HTR-8/SVneo (cell line): ENCODE measurements at regions not wholly inside any gene's neighbourhood (a gene's known extent, or its start where the extent isn't known, plus 50 kb on each side); places are given as distances from the start of the nearest gene placed in this dataset.
A peak's percentile ranks its signal among the peaks of the same experiment; 100 is the strongest.
"Not testable (repeated sequence)": the region's sequence is repeated elsewhere in the genome, so short reads cannot be mapped to it uniquely, and the experiment has no call there.

Experiments
- DNase-seq: peaks from one replicate; pipeline ENCODE4 v3.0.0; 2011; ENCODE audit warnings: low spot score, mixed read lengths; ENCODE audit not compliant: insufficient read length
- FAIRE-seq: peaks from 2 replicates; lab custom pipeline; 2011; peaks lifted over from hg19 to GRCh38; lab: Jason Lieb, UNC

DNA sequence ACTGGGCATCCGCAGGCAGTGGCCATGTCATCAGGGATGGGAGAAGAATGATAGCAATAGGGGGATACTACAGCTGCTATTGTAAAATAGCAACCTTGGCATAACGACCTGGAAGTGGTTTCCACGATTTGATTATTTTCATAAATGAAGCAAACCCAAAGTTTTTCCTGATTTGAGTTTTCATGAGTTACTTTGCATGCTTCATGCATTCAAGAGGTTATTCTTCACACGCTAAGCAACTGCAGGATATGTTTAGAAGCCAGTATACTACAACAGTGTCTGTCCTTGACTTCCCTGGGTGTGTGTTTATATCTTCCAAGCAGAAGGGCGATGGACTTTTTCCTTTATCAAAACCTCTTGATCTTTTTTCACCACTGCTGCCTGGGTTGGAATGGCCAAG is 281.1 kb upstream of the DUSP10 start:
- FAIRE-seq (no peak), DNase-seq (no peak)

DNA sequence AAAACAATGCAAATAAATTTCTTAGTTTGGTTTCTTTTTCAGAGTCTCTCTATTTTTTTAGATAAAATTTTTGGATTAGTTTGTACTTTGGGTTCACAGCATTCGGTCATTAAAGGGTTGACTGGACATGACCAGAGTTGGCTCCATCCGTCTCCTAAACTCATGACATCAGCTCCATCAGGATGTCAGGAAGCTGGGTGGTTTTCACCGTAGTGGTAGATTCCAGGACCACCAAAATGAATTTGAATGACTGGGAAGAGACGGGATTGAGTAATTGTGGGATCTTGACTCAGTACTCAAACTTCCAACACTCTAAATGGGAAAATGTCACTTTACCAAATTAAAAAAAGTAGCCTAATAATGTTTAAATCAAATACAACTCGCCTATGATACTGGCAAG is 279.2 kb upstream of the DUSP10 start:
- DNase-seq, result no peak
- no peak for FAIRE-seq

GRCh38 chr1:222020553-222020952 is 278.7 kb upstream of the DUSP10 start:
- DNase-seq (no peak), FAIRE-seq (no peak)

DNA sequence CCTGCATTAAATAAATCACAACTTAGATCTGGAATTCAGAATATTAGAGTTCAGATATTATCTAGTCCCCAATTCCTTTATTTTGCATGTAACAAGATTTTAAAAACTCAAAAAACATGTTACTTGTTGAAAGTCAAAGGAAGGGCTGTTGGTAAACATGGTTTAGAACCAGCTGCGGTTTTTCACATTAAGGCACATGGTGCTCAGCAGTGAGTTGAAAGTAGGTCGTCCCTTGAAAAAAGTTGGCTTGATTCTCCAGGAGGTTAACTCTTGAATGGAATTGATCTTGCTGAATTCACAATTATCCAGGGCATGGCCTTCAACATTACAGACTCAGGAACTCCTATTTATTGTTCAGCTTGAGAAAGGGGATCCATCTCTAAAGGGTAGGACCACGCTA is 277.1 kb upstream of the DUSP10 start:
- FAIRE-seq, result no peak
- no peak for DNase-seq

GRCh38 chr1:222018041-222018440 is 276.2 kb upstream of the DUSP10 start:
- DNase-seq (no peak), FAIRE-seq (no peak)

GRCh38 chr1:222015686-222016085 is 273.8 kb upstream of the DUSP10 start:
- no peak for FAIRE-seq
- DNase-seq, result no peak

- FAIRE-seq, result no peak
- no peak for DNase-seq
Observed at GRCh38 chr1:222014001-222014400, 272.1 kb upstream of the DUSP10 start.

DNA sequence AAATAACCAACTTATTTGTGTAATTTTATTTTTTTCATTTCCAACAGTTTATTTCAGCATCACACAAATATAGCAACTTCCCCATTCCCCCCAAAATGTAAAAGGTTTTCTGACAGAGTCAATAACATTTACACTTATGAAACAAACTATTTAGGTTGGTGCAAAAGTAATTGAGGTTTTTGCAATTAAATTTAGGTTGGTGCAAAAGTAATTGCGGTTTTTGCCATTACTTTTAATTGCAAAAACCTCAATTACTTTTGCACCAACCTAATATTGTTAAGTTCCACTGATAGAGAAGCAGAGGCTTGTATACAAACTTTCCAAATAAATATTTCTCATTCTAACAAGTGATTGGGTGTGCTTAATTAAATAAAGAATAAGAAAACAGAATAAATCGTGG is 270.9 kb upstream of the DUSP10 start:
- DNase-seq (no peak), FAIRE-seq (no peak)

DNA sequence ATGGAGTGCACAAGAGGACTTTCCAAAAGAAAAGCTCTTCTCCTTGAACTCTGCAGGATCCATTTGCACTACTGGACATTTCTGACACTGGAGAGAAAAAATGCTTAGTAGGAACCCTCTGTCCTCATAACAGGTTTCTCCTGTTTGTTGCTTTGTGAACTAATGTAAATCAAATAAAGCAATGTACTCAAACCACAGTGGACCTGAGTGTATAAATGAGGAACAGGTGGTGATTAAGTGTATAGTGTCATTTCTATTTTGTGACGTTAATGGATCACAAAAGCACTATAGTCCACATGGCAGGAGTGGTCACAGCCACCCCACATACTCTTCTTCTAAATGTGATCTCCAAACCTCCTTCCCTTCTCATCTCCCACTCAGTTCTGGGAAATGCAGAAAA is 268.4 kb upstream of the DUSP10 start:
- FAIRE-seq (no peak), DNase-seq (no peak)

DNA sequence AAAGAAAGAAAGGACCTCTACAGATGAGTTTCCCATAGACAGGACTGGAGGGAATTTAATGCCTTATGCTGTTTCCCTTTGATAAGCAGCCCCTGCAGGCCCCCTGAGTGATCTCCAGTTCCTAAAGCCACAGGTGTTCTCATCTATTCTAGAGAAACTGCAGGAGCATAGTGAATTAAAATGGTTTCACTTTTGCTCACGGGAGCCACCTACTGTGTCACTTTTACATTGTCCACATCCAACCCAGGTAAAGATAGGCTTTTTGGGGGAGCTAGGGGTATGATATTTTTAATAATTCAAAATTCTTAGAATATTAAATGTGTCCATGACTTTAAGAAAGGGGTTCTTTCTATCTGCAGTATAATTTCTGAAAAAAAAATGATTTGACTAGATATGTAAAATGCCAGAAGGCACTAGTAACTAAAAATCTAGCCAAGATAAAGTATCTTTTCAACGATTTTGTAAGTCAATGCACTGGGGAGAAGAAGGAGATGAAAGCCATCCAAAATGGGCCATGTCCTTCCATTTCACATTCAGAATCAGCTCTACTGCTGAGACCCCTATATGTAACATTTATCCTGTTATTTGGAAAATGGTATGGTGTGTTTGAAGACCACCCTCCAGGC is 267.3 kb upstream of the DUSP10 start:
- FAIRE-seq (no peak), DNase-seq (peak; percentile 11)

DNA sequence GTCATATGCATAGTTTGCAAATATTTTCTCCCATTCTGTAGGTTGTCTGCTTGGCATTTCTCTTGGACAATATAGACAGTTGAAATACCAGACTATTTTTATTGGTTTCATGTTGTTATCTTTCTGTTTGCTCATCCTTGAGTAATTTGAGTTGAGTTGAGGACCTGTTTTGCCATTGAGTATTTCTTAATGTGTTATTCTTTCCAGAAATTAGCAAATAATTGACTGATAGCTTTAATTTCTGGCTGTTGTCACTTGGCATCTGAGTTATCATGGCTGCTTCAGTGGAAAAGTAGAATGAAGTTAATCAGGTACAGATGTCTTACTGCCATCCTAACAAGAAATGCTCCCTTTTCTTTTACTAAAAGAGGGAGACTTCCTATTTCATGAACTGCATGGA is 264.8 kb upstream of the DUSP10 start:
- FAIRE-seq, result no peak
- DNase-seq, result no peak

GRCh38 chr1:222004784-222005183 is 262.9 kb upstream of the DUSP10 start:
- FAIRE-seq (no peak), DNase-seq (no peak)

GRCh38 chr1:222004034-222004433 is 262.1 kb upstream of the DUSP10 start:
- FAIRE-seq (no peak), DNase-seq (no peak)

DNA sequence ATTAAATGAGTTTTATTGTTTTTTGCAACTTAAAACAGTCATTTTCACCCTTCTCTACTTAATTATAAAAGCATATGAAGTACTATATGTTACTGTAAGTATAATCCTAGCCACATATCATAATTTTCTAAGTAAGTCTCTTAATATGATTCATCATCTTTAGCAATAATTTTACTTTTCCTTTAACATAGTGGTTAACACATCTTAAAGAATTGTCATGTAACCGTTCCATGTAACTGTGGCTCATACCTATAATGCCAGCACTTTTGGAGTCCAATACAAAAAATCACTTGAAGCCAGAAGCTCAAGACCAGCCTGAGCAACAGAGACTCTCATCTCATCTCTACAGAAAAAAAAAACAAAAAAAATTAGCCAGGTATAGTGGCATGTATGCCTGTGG is 260.6 kb upstream of the DUSP10 start:
- DNase-seq (no peak), FAIRE-seq (no peak)

GRCh38 chr1:222000131-222000530 is 258.2 kb upstream of the DUSP10 start:
- FAIRE-seq, result no peak
- DNase-seq, result no peak

DNA sequence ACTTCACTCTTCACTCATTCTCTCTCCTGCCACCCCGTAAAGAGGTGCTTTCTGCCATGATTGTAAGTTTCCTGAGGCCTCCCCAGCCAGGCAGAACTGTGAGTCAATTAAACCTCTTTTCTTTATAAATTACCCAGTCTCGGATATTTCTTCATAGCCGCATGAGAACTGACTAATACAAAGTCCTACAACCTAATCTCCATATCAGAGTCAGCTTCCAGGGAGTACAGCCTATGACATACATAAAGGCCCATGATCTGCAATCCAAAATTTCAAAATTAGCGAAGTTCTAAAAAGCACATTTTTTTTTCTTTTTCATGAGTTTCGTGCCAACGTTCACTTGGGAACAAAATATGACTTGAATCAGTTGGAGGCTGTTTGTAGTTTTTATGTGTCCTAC is 256.9 kb upstream of the DUSP10 start:
- no peak for DNase-seq
- no peak for FAIRE-seq

DNA sequence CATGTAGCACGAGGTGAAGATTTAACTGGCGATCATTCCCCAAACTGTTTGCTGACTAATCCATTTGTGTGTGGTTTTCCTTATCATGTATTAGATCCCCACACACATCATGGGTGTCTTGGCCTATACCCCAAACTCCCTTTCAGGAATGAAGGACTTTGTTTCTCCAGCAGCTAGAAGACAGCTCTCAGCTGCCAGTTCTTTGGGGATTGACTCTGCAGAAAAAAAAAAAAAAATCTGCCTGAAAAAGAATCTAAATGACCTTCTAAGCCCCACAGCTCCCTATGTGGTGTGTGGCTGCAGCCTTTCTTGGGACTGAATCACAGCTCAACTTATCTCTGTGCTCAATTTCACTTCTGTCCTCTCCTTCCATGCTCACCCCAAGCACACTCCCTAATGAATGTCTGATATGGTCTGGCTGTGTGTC is 256.3 kb upstream of the DUSP10 start:
- no peak for FAIRE-seq
- no peak for DNase-seq

DNA sequence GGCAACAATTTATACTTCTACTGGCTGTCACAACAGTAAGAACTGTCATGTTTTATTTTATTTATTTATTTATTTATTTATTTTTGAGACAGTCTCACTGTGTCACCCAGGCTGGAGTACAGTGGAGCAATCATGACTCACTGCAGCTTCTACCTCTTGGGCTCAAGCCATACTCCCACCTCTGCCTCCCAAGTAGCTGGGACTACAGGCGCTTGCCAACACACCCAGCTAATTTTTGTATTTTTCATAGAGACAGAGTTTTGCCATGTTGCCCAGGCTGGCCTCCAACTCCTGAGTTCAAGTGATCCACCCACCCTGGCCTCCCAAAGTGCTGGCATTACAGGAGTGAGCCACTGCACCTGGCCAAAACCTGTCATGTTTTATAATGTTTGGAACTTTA is 255.1 kb upstream of the DUSP10 start:
- FAIRE-seq, DNase-seq: not testable (repeated sequence)

GRCh38 chr1:221994939-221995338 is 253.1 kb upstream of the DUSP10 start:
- FAIRE-seq (no peak), DNase-seq (no peak)

GRCh38 chr1:221994274-221994698 is 252.4 kb upstream of the DUSP10 start:
- FAIRE-seq (no peak), DNase-seq (no peak)

DNA sequence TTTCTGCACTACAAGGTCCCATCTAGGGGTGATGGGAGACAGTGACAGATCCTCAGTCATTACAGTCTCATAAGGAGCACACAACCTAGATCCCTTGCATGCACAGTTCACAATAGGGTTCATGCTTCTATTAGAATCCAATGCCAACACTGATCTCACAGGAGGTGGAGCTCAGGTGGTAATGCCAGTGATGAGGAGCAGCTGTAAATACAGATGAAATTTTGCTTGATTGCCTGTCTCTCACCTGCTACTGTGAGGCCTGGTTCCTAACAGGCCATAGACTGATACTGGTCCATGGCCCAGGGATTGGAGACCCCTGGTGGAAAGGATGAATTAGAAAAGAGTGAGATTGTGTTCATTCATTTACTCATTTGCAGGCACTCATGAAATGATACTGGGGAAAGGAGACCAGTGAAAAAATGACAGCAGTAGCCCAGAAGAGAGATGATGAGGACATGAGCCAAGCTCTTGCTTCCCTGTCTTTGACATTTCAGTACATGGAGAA is 251.6 kb upstream of the DUSP10 start:
- DNase-seq (no peak), FAIRE-seq (no peak)

GRCh38 chr1:221992427-221992826 is 250.5 kb upstream of the DUSP10 start:
- FAIRE-seq (no peak), DNase-seq (no peak)
